ENCODE measurements at regions not wholly inside any gene's neighbourhood (a gene's known extent, or its start where the extent isn't known, plus 50 kb on each side); places are given as distances from the start of the nearest gene placed in this dataset.

GRCh38 chr18:71075147-71075546, 786.3 kb downstream of the SOCS6 start:
- TF ChIP-seq CTCF (IDR thresholded peaks at IDR 0.05; ENCODE audit: low read length) = no peak
- TF ChIP-seq EZH2 (optimal IDR thresholded peaks at IDR 0.05; ENCODE audit: low read depth, low read length) = no peak
